ENCODE measurements at regions not wholly inside any gene's neighbourhood (a gene's known extent, or its start where the extent isn't known, plus 50 kb on each side); places are given as distances from the start of the nearest gene placed in this dataset.

GRCh38 chr16:26360867-26361266 lies 669.1 kb downstream of the HS3ST4 start:
- Histone ChIP-seq H3K9me2 (ENCODE audit: insufficient read depth) (no peaks in the 10 kb centered on the region), H3K4me3 (replicated peaks in 1 of 2; ENCODE audit: low read depth in 1 of 2, low read length in 2 of 2) (no peak overlapping the region), H3K9me3 (ENCODE audit: control insufficient read depth in 1 of 2, insufficient read depth in 1 of 2, low read depth in 1 of 2, low read length in 2 of 2) (peaks cover 0 to 12% of the 10 kb centered on the region in 2 experiments; a peak in 1 of 4 replicates), H3K27ac (ENCODE audit: low read depth, low read length) (no peak overlapping the region), H3K79me2 (ENCODE audit: insufficient read depth, low read length) (no peaks in the 10 kb centered on the region), H3K4me2 (ENCODE audit: low read length) (no peak overlapping the region), H3K36me3 (ENCODE audit: control insufficient read depth in 1 of 2, insufficient read depth in 2 of 2, low read length in 2 of 2) (no peaks in the 10 kb centered on the region), H4K20me1 (ENCODE audit: insufficient read depth) (no peaks in the 10 kb centered on the region), H3K27me3 (ENCODE audit: insufficient read depth, low read length) (no peaks in the 10 kb centered on the region), H3K4me1 (ENCODE audit: control insufficient read depth in 1 of 2, insufficient read depth in 2 of 2, low read length in 2 of 2) (no peaks in the 10 kb centered on the region), H3K9ac (ENCODE audit: low read length) (no peak overlapping the region), H2AFZ (ENCODE audit: low read depth, low read length, poor library complexity, severe bottlenecking) (no peak overlapping the region)
- RAD21 ChIA-PET (ENCODE audit: low non-redundant PET in 1 of 2, low total read pairs in 2 of 2, uncharacterized antibody in 2 of 2, unreplicated experiment in 2 of 2): no interaction called here
- DNase-seq (ENCODE audit: low read depth, low spot score) (no peak), ATAC-seq (no peak)
- intact Hi-C loops (cut with micrococcal nuclease): no loop called here
- POLR2A ChIA-PET: no interaction called here
- TF ChIP-seq RAD21 (IDR thresholded peaks at IDR 0.05; ENCODE audit: low read depth) (no peak), CTCF (IDR thresholded peaks at IDR 0.05 in 2 of 3, conservative IDR thresholded peaks at IDR 0.05 in 1 of 3; ENCODE audit: borderline replicate concordance in 1 of 3, insufficient read depth in 1 of 3, low read depth in 2 of 3, low read length in 2 of 3) (no peak), EZH2 (IDR thresholded peaks at IDR 0.05) (no peak), ELF1 (IDR thresholded peaks at IDR 0.05; ENCODE audit: borderline replicate concordance, low read depth) (no peak), ATF3 (IDR thresholded peaks at IDR 0.05) (no peak), ZFX (IDR thresholded peaks at IDR 0.05) (no peak)
- CTCF ChIA-PET: no interaction called here
- BruUV-seq (replicated peaks): no TSS peak

GRCh38 chr16:26363581-26363980 lies 671.8 kb downstream of the HS3ST4 start:
- Histone ChIP-seq H3K4me1 (ENCODE audit: control insufficient read depth in 1 of 2, insufficient read depth in 2 of 2, low read length in 2 of 2) (no peaks in the 10 kb centered on the region), H3K36me3 (ENCODE audit: control insufficient read depth in 1 of 2, insufficient read depth in 2 of 2, low read length in 2 of 2) (no peaks in the 10 kb centered on the region), H3K9ac (ENCODE audit: low read length) (no peak overlapping the region), H3K9me2 (ENCODE audit: insufficient read depth) (no peaks in the 10 kb centered on the region), H3K27me3 (ENCODE audit: insufficient read depth, low read length) (no peaks in the 10 kb centered on the region), H2AFZ (ENCODE audit: low read depth, low read length, poor library complexity, severe bottlenecking) (no peak overlapping the region), H3K79me2 (ENCODE audit: insufficient read depth, low read length) (no peaks in the 10 kb centered on the region), H4K20me1 (ENCODE audit: insufficient read depth) (no peaks in the 10 kb centered on the region), H3K9me3 (ENCODE audit: control insufficient read depth in 1 of 2, insufficient read depth in 1 of 2, low read depth in 1 of 2, low read length in 2 of 2) (peaks cover 0 to 3% of the 10 kb centered on the region in 2 experiments; a peak in 1 of 4 replicates), H3K4me3 (replicated peaks in 1 of 2; ENCODE audit: low read depth in 1 of 2, low read length in 2 of 2) (no peak overlapping the region), H3K27ac (ENCODE audit: low read depth, low read length) (no peak overlapping the region), H3K4me2 (ENCODE audit: low read length) (no peak overlapping the region)
- POLR2A ChIA-PET: no interaction called here
- TF ChIP-seq SRF (IDR thresholded peaks at IDR 0.05; ENCODE audit: low read depth) (no peak), POLR2A (IDR thresholded peaks at IDR 0.05; ENCODE audit: borderline replicate concordance, extremely low read depth, insufficient read depth, insufficient read length) (no peak), CBX3 (IDR thresholded peaks at IDR 0.05; ENCODE audit: low read depth) (no peak), ELF1 (IDR thresholded peaks at IDR 0.05; ENCODE audit: borderline replicate concordance, low read depth) (no peak), TCF7L2 (IDR thresholded peaks at IDR 0.05; ENCODE audit: borderline replicate concordance, extremely low read depth, insufficient read depth, insufficient read length) (no peak)
- DNase-seq (ENCODE audit: low read depth, low spot score) (no peak), ATAC-seq (no peak)
- intact Hi-C loops (cut with micrococcal nuclease): no loop called here
- RAD21 ChIA-PET (ENCODE audit: low non-redundant PET in 1 of 2, low total read pairs in 2 of 2, uncharacterized antibody in 2 of 2, unreplicated experiment in 2 of 2): no interaction called here
- CTCF ChIA-PET: no interaction called here
- BruUV-seq (replicated peaks): no TSS peak
